Activated CD4-positive, alpha-beta T cell treated with anti-CD3 and anti-CD28 coated beads, Interleukin-2, amount 50 U/mL, for 24 hours (primary cell): ENCODE measurements at regions not wholly inside any gene's neighbourhood (a gene's known extent, or its start where the extent isn't known, plus 50 kb on each side); places are given as distances from the start of the nearest gene placed in this dataset.
A peak's percentile ranks its signal among the peaks of the same experiment; 100 is the strongest.
"Not testable (repeated sequence)": the region's sequence is repeated elsewhere in the genome, so short reads cannot be mapped to it uniquely, and the experiment has no call there.

Experiments
- DNase-seq, 2 donors: peaks; one replicate each; pipeline ENCODE4 v3.0.0-alpha.2; 2020; ENCODE audit warnings: low read depth in 1 of 2, low spot score in 1 of 2

DNA sequence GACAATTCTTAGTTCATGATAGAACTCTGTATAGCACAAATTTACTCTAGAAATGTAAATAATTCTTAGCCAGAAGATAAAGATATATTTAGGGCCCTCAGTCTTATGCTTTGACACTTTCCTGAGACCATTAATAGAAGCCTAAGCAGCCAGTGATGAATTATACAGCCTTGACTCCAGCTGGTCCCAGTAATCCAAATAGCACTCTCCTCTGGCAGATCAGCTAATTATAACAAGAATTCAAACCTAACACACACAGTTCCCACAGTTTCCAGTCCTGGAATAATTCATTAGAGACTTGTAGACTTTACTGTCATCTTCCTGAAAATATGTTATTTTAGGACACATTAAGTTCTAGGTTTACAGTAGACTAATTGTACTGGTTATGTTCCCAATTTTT is 50.4 kb downstream of the SHOC1 start:
- no peak for DNase-seq

DNA sequence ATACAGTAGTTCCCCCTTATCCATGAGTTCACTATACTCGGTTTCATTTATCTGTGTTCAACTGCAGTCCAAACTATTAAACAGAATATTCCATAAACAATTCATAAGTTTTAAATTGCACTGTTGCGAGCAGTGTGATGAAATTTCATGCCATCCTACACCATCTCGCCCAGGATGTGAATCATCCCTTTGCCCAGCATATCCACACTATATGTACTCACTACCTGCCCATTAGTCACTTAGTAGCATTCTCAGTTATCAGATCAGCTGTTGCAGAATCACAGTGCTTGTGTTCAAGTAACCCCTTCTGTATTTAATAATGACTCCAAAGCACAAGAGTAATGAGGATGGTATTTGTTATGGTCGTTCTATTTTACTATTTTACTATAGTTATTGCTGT is 51.5 kb downstream of the SHOC1 start:
- DNase-seq = peak in 1 of 2 donors; percentile 7

DNA sequence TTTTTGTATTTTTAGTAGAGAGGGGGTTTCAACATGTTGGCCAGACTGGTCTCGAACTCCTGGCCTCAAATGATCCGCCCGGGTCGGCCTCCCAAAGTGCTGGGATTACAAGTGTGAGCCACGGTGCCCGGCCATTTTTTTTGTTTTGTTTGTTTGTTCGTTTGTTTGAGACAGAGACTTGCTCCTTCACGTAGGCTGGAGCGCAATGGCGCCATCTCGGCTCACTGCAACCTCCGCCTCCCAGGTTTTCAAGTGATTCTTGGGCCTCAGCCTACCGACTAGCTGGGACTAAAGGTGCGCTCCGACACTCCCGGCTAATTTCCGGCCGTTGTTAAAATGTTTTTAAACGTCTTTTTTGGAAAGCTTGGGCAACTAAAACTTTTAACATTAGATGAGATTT is 54.0 kb downstream of the SHOC1 start:
- DNase-seq = no peak

DNA sequence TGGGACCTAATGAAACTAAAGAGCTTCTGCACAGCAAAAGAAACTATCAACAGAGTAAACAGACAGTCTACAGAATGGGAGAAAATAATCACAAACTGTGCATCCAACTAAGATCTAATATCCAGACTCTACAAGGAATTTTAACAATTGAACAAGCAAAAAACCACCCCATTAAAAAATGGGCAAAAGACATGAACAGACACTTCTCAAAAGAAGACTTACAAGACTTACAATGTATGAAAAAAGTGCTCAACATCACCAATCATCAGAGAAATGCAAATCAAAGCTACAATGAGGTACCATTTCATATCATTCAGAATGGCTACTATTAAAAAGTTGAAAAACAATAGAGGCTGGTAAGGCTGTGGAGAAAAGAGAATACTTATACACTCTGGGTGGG is 58.0 kb downstream of the SHOC1 start:
- DNase-seq = no peak

DNA sequence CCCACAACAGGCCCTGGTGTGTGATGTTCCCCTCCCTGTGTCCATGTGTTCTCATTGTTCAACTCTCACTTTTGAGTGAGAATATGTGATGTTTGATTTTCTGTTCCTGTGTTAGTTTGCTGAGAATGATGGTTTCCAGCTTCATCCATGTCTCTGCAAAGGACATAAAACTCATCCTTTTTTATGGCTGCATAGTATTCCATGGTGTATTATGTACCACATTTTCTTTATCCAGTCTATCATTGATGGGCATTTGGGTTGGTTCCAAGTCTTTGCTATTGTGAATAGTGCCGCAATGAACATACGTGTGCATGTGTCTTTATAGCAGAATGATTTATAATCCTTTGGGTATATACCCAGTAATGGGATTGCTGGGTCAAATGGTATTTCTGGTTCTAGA is 59.4 kb downstream of the SHOC1 start:
- DNase-seq = not testable (repeated sequence)

DNA sequence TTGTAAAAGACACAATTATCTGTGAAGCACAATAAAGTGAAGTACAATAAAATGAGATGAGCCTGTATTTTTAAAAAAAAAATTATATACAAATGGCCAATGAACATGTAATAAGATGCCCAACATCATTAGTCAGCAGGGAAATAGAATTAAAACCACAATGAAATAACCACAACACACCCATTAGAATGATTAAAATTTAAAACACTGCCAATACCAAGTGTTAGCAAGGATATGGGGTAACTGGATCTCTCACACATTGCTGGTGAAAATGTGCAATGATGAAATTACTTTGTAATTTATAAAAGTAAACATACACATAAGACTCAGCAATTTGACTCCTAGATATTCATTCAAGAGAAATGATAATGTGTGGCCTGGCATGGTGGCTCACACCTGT is 62.8 kb downstream of the SHOC1 start:
- DNase-seq = no peak

DNA sequence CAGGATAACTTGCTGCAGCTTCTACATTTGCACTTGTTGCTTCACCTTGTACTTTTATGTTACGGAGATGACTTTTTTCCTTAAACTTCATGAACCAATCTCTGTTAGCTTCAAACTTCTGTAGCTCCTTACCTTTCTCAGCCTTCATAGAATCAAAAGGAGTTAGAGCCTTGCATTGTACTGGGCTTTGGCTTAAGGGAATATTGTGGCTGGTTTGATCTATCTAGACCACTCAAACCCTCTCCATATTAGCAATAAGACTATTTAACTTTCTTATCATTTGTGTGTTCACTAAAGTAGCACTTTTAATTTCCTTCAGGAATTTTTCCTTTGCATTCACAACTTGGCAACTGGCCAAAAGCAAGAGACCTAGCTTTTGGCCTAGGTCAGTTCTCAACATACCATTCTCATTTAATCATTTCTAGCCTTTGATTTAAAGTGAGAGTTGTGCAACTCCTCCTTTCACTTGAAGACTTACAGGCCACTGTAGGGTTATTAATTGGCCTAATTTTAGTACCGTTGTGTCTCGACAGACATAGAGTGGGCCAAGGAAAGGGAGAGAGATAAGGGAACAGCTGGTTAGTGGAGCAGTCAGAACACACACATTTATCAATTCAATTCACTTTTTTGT is 63.7 kb downstream of the SHOC1 start:
- DNase-seq = no peak

DNA sequence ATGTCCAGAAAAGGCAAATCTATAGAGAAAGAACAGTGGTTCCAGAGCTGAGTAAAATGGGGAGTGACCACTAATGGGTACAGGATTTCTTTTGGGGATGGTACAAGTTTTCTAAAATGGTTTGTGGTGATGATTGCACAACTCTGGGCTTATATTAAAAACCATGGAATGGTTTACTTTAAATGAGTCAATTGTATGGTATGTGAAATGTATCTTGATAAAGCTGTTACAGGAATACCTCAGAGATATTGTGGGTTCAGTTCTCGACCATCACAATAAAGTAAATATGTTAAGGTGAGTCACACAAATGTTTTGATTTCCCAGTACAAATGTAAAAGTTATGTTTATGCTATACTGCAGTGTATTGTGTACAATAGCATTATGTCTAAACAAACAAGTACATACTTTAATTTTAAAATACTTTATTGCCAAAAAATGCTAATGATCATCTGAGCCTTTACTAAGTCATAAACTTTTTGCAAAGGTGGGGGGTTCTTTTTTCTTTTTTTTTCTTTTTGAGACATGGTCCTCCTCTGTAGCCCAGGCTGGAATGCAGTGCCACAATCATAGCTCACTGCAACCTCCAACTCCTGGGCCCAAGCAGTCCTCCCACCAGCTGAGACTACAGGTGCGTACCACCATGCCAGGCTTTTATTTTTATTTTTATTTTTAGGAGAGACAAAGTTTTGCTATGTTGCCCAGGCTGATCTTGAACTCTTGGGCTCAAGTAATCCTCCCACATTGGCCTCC is 65.9 kb downstream of the SHOC1 start:
- no peak for DNase-seq

DNA sequence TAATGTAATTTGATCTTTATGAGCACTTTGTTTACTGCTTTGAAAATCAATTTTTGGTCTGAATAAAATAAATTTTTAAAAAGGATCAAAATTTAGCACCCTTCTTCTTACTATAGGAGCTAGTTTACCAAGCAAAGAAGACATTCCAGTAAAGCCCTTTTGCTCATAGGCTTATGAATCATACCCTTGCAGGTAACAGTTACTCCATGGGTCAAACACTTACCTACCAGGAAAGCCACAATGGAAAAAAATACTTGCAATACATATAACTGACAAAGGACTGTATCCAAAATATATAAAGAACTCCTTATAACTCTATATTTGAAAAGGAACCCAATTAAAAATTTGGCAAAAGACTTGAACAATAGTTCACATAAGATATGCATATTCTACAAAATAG is 66.6 kb downstream of the SHOC1 start:
- no peak for DNase-seq

DNA sequence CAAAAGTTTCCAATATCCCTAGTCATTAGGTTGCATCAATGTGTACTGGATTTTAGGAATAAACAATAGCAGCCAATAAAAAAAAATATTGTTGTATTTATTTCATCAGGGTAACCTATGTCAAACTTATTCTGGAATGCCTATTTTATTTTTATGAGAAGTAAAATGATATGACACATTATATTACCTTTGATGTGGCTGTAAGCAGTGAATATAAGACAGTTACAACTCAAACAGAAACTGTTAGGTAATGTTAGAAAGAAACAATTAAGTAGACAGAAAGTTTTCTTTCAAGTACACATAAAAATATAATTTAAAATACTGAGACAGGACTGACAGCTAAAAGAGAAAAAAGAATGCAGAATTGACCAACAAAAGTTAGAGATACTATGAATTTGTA is 65.5 kb downstream of the GNG10 start:
- DNase-seq = no peak

DNA sequence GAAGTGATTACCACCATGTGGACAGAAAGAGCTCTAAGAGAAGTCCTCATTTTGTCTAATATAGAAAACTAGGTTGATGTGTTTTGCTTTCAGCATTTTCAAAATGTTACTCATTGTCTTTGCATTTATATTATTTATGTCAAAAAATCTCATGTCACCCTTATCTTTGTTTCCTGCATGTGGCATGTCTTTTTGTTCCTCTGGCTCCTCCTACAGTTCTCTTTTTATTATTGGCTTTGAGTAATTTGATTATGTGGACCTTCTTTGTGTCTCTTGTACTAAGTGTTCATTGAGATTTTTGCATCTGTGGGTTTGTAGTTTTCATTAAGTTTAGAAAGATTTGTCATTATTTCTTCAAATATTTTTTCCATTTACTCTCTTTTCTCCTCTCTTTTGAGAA is 58.8 kb downstream of the GNG10 start:
- no peak for DNase-seq
